Epithelial cell of proximal tubule (primary cell): ENCODE measurements at regions not wholly inside any gene's neighbourhood (a gene's known extent, or its start where the extent isn't known, plus 50 kb on each side); places are given as distances from the start of the nearest gene placed in this dataset.

Source experiments
- DNase-seq: peaks from one replicate; pipeline ENCODE4 v3.0.0-alpha.2; 2011; ENCODE audit warnings: low read depth
- H3K4me3 ChIP-seq: 2 replicates; pipeline ENCODE4 v1.5.1; 2011; ENCODE audit warnings: low read depth, mild to moderate bottlenecking, low read length
- TF ChIP-seq, protein P1 (sequence below): conservative IDR thresholded peaks from 2 replicates; pipeline ENCODE4 v1.5.1; 2012; ENCODE audit warnings: low read depth, mild to moderate bottlenecking, low read length

DNA sequence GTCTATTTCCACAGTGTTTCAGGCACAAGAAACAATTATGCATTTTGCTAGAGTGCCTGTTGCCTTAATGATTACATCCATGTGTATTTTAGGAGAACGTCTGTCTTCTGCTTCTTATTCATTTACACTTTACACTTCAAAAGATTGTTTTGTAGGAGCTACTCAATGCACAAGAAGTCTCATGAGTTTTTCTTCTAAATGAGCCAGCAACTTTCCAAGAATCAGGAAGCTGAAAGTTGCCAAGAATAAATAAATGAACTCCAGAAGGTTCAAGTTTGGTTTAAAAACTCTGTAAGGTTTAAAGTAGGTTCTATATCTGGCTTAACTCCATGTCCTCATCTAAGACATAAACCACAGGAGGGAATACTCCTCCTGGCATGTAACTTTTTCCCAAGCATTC is 103.8 kb upstream of the ADPGK start:
- H3K4me3 ChIP-seq: no peak overlapping the region
- DNase-seq: no peak
- TF ChIP-seq, protein P1, sequence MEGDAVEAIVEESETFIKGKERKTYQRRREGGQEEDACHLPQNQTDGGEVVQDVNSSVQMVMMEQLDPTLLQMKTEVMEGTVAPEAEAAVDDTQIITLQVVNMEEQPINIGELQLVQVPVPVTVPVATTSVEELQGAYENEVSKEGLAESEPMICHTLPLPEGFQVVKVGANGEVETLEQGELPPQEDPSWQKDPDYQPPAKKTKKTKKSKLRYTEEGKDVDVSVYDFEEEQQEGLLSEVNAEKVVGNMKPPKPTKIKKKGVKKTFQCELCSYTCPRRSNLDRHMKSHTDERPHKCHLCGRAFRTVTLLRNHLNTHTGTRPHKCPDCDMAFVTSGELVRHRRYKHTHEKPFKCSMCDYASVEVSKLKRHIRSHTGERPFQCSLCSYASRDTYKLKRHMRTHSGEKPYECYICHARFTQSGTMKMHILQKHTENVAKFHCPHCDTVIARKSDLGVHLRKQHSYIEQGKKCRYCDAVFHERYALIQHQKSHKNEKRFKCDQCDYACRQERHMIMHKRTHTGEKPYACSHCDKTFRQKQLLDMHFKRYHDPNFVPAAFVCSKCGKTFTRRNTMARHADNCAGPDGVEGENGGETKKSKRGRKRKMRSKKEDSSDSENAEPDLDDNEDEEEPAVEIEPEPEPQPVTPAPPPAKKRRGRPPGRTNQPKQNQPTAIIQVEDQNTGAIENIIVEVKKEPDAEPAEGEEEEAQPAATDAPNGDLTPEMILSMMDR: no peak

DNA sequence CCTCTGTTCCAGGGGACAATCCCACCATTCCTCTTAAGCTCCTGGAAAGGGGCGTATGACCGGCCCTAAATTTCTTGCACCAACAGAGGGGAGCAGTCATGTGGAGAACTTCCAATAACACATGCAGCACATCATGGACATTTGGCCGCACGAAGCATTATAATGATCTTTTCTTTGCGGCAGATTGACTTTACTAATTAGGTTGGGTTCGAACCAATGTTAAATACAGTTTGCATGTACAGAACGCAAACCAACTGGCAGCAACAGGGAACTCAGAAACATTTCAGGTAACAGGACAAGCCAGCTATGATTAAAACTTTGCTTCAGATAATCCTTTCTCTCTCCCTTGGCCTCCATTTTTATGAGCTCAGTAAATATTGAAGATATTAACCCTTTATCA is 100.8 kb upstream of the ADPGK start:
- no peak for DNase-seq
- H3K4me3 ChIP-seq: no peak overlapping the region
- TF ChIP-seq, protein P1: no peak

DNA sequence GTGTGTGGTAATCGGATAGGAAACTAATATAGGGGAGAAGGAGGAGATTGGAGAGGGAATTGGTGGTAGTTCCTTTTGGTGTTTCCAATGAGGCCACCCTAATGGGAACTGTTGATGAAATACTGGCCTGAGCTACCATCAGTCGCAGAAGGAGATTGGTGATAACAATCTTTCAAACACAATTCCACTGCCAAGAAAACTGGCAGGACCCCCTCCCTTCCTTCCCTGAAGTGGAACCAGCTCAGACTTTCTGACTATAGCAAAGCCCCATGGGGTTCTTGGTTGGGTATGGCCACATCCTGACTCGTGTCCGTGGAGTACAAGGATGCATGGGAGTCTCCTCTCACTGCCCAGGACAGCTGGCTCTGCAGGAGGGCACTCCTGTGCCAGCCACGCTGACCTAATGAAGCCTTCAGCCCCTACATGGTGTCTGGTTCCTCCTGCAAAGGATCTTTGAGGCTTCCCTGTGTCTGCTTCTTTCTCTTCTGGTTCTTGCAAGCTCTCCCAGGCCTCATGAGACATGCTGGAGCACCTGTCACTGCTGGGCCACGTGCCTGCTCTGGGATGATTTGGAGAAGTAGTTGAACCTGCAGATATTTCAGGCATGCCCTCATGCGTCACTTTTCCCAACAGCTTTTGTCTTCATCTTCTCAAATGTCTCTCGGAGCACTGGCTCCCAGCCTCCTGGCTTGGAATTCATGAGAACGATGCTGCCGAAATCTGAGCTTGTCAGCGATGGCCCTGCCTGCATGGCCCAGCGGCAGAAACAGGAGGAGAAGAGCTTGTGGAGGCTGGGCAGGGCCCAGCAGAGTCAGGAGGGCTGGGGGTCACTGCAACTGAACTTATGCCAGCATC is 90.0 kb upstream of the ADPGK start:
- TF ChIP-seq, protein P1: no peak
- no peak overlapping the region for H3K4me3 ChIP-seq
- DNase-seq: no peak

DNA sequence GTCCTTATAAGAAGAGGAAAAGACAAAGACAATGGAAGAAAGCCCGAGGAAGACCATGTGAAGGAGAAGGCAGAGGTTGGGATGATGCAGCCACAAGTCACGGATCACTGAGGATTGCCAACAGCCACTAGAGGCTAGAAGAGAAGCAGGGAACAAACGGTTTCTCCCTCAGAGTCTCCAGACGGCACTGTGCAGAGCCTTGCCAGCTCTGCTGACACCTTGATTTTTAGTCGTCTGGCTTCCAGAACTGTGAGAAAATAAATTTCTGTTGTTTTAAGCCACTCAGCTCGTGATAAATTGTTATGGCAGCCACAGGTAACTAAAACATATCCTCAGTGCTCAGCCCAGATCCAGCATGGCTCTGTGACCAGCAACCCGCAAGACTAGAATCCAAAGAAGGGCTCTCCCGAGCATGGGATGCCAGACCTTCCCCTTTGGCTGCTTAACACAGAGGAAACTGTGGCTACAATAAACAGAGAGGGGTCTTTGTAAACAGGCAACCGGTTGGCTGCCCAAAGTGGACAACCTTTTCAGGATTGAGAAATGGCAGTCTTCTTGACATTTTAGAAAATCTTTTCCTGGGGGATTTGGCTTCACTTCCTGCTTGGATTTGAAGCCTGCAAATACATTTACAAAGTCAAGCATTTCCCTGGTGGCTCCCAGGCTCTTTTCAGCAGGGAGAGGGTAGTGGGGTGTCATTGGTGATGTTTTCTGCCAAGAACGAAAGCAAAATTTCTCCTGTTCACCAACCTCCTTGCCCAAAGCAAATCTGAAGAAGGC is 88.7 kb upstream of the ADPGK start:
- no peak for DNase-seq
- no peak overlapping the region for H3K4me3 ChIP-seq
- TF ChIP-seq, protein P1: peak; percentile 27

DNA sequence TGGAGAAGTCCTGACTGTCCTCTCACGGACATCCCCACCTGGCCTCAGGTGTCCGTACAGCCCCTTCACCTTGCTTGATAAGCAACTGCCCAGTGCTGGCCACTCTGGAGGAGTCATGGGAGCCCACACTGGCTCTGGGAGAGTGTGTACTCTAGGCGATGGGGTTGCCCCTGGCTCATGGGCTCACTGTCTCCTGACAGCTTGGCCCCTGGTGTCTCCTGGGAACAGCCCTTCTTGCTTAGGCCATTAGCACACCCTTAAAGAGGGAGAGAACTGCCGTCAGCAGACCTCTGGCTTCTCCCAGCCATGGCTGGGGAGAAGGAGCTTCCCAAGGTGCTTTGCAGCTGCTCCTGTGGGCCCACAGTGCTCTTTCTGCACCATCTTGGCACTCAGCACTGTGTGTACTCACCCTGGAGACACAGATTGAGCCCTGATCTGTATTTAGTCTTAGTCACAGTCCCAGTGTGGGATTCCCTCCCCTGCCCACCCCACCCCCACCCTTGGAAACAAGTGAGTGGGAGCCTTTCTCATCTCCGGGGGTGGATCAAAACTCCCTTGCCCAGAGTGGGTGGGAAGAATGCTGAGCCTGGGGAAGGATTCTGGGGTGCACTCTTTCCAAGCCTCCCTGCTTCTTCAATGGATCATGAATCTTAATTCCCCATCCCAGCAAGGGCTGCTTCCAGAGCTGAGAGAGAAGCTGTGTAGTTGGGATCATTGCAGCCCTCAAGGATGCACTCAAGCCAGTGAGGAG is 83.5 kb upstream of the ADPGK start:
- H3K4me3 ChIP-seq: no peak overlapping the region
- TF ChIP-seq, protein P1: no peak
- no peak for DNase-seq

DNA sequence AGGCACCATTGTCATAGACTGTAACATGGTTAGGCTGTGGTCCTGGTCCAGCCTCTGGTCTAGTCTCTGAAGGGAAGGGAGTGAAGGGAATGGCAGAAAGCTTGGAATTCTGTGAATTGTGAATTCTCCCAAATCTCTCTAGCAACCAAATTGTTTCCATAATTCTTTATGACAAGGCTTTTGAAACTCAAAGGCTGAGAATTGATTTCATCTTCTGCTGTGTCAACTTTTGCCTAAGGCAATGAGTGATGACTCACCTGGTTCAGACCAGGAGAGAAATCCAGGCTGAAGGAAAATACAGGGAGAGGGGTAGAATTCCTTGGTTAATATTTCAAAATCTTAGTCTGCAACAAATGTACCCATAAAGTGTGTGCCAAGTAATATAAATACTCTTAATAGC is 82.6 kb upstream of the ADPGK start:
- DNase-seq: no peak
- TF ChIP-seq, protein P1: no peak
- H3K4me3 ChIP-seq: no peak overlapping the region
